ENCODE measurements at regions not wholly inside any gene's neighbourhood (a gene's known extent, or its start where the extent isn't known, plus 50 kb on each side); places are given as distances from the start of the nearest gene placed in this dataset.

DNA sequence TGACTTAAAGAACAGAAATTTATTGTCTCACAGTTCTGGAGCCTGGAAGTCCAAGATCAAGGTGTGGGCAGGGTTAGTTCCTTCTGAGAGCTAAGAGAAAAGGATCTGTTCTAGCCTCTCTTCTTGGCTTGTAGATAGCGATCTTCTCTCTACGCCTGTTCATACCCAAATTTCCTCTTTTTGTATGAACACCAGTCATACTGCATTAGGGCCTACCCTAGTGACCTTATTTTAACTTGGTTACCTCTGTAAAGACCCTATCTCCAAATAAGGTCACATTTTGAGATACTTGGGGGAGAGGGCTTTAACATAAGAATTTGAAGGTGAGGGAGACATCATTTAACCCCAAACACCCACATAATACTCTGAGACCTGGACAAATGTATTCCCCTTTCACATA is 55.6 kb upstream of the SPP1 start:
- TF ChIP-seq, protein P1, sequence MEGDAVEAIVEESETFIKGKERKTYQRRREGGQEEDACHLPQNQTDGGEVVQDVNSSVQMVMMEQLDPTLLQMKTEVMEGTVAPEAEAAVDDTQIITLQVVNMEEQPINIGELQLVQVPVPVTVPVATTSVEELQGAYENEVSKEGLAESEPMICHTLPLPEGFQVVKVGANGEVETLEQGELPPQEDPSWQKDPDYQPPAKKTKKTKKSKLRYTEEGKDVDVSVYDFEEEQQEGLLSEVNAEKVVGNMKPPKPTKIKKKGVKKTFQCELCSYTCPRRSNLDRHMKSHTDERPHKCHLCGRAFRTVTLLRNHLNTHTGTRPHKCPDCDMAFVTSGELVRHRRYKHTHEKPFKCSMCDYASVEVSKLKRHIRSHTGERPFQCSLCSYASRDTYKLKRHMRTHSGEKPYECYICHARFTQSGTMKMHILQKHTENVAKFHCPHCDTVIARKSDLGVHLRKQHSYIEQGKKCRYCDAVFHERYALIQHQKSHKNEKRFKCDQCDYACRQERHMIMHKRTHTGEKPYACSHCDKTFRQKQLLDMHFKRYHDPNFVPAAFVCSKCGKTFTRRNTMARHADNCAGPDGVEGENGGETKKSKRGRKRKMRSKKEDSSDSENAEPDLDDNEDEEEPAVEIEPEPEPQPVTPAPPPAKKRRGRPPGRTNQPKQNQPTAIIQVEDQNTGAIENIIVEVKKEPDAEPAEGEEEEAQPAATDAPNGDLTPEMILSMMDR (IDR thresholded peaks at IDR 0.05; ENCODE audit: poor library complexity): no peak
- TF ChIP-seq EZH2 (IDR thresholded peaks at IDR 0.05; ENCODE audit: borderline replicate concordance) (no peak), EZH2phosphoT487 (IDR thresholded peaks at IDR 0.05; ENCODE audit: low read depth, severe bottlenecking, unreplicated experiment) (no peak)

All from hepatocyte (in vitro differentiated cells).